Suppressor macrophage treated with lipopolysaccharide for 1 hour (primary cell): ENCODE measurements at regions not wholly inside any gene's neighbourhood (a gene's known extent, or its start where the extent isn't known, plus 50 kb on each side); places are given as distances from the start of the nearest gene placed in this dataset.
"Not testable (repeated sequence)": the region's sequence is repeated elsewhere in the genome, so short reads cannot be mapped to it uniquely, and the experiment has no call there.

Source experiments
- DNase-seq, 3 donors: peaks; one replicate each; pipeline ENCODE4 v3.0.0-alpha.2; 2020 to 2022

- not testable (repeated sequence) for DNase-seq
Observed at GRCh38 chr6:28626386-28626785, 100.7 kb downstream of the GPX5 start.

GRCh38 chr6:28632326-28632851 lies 106.7 kb downstream of the GPX5 start:
- DNase-seq, result no peak

DNA sequence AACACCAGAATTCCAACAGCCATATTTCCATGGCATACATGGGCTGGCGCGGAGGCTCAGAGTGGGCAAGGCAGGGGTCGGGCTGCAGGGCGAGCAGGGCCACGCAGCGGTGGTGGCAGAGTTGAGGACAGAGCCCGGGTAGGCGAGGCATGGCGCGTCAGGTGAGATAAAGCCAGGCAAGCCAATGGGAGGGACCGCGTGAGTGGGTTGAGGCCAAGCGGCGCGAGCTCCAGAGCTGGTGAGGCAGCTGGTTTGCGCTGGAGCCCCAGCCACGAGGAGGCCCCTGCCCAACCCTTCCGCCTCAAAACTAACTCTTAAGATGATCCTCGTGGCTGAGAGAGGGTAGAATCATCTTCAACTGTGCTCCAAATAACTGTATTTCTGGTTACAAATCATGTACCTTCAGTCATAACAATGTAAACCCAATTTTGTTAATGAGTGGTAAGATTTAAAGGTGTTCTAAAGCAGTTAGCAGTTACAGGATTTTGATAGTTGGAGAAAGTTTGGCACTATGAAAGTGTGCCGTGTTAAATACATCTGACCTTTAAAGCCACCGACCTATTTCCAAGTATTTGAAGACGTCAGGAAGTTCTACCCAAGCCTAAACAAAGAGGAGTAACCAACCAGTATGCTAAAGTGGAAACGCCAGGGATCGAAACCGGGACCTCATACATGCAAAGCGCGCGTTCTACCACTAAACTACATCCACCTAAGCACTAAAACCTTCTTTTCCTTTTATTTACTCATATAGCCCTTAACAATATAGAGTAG lies 107.9 kb downstream of the GPX5 start:
- no peak for DNase-seq

DNA sequence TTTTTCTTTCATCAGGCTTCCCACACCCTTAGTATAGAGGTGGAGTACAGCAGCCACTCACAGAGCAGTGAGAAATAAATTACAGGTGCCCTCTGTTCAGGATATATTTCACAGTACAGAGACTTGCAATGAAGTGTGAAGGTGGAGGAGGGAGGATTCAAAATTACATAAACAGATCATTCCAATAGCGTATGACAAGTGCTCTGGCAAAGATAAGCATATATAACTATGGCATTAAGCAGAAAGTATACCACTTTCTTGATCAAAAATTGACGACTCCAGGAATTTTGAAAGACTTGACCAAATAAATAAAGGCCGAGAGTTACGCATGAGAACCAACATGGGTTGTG lies 108.7 kb downstream of the GPX5 start:
- DNase-seq, result no peak

DNA sequence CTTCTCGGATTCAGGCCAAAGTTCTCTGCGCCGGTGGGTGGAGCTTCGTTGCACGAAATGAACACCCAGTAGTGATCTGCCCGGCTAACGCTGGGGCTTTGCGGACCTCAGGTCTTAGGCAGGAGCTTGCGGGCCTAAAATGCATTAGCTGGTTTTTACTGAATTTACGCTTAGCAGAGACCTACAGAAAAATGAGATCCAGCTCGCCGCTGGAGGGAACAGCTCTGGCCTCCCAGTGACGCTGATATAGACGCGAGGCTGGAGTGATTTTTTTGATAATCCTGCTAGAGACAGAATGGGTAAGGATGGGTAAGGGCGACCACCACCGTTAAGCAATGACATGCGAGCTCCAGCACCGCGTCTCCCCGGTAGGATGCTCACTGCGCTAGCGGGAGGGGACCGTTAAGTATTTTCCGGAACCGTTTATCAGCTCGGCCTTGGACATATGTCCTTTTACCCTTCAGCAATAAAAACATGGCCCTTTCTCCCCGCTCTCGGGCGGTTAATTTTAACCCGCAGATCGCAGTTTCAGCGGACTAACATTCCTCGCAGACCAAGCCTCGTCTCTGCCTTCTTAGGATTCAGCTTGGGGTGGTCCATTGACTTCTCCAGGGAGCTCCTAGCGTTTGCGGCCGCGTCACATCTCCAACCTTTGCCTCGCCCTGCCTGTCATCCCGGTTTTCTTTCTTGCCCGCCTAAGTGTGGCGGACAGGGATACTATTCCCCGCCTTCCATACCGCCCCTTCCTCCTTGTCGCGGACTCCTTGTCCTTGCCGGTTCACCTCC lies 109.3 kb downstream of the GPX5 start:
- no peak for DNase-seq

- no peak for DNase-seq
Observed at GRCh38 chr6:28635547-28636158, 110.0 kb downstream of the GPX5 start.

- DNase-seq, result no peak
Observed at GRCh38 chr6:28638787-28639430, 113.2 kb downstream of the GPX5 start.

- DNase-seq, result not testable (repeated sequence)
Observed at GRCh38 chr6:28639445-28640290, 114.0 kb downstream of the GPX5 start.

DNA sequence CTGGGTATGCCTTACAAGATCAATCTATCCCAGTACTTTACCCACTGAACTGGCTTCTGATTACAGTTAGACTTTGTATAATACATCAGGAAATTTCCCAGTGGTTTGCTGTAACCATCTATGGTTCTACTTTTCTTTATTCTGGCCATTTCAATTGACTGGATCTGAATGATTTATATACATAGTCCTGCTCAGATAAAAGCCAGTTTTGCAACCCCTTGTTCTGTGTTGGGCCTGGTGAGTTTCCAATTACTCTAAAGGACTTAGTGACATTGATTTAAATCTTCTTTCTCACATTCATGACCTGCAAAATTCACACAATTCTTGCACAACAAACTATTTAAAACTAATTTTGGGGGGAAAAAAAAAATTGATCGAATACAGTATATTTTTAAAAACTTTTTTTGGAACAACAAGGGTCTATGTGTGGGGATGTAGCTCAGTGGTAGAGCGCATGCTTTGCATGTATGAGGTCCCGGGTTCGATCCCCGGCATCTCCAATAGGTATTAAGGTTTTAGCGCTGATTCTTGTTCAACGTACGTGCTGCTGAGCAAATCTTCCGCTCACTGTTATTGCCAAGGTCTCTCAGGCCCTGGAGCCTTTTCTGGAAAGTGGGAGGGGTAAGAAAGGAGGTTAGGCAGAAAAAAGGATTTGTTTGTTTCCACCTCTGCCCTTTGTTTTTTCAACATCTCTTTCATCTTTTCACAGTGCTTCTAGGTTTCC lies 117.5 kb downstream of the GPX5 start:
- DNase-seq, result peak in 2 of 3 donors; percentile 20

DNA sequence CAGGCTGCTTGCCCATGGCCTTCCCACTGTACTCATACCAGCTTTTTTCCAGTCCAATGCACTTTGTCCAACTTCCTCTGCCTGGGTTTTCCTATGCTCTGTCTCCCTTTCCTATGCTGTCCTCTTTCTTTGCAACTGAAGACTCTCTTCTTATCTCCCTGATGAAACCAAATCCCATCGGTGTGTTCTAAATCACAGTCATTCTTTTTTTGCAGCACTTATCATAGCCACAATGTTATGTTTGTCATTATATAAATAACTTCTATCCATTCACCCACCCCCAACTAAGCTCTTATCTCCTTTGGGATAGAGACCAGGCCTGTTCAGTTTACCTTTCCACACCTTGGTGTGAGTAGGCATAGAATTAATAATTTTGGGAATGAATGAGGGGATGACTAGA lies 121.0 kb downstream of the GPX5 start:
- no peak for DNase-seq

DNA sequence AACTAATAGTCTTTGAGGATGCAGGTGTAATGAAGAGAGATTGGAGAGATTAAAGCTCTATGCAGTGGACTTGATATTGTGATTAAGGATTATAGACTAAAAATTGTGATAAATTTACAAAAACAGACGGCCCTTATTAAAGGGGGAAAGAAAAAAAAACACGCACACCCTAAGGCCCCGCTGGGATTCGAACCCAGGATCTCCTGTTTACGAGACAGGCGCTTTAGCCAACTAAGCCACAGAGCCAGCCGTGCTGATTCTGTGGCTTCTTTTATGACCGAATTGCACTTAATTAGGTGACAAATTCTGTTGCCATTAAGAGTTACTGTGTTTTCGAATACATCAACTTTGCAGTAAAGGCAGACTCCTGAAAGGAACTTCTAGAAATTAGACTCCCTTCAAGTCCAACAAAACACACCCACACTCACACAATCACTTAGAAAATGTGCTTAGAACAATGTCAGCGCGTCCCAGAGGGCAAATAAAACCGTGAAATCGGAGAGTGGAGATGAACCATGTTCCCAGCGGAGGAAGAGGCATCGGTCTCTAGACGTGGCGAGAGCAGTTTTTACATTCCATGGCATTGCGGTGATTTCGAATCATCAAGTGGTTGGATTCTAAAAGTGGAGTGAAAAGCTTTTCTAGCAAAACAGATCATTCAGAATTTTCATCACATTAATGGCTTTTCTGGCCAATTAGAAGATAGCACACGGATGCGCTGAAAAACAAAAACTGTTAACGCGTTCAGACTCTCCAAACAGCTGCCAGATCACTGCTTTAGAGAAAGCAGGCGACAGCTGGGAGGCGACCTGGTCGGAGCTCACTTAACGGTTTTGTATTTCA lies 122.6 kb downstream of the GPX5 start:
- DNase-seq, result peak; percentile 53 to 66 (median 61)

DNA sequence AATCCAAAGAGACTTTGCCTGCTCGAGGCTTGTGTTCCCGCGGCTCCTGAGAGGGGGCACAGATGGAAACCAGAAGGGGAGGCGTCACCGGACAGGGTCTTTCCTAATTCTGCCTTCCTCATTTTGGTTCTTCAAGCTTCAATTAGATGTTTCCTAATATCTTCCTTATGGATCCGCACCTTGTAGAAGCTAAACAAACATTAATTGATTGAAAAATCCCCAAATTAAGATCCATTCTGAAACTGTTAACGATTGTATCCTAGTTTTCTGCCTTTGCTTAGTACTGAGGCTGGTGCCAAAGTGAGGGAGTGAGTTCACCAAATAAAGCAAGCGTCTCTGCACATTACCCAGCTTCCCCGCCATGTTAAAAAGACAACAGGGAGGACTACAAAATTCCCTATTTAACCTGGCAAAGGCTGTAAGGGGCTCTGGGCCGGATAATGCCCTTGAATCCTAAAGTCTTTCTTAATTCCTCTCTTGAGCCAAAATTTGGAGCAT lies 123.2 kb downstream of the GPX5 start:
- peak in 2 of 3 donors; percentile 26 to 30 for DNase-seq

DNA sequence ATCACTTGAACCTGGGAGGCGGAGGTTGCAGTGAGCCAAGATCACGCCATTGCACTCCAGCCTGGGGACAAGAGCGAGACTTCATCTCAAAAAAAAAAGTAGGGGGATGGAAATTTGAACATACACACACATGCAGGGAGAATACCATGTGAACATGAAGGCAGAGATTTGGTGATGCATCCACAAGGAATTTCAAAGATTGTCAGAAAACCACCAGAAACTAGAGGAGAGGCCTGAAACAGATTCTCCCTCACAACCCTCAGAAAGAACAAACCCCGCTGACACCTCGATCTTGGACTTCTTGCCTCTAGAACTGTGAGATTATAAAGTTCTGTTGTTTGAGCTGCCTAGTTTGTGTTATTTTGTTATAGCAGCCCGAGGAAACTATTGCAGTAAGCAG lies 125.5 kb downstream of the GPX5 start:
- DNase-seq, result no peak

- no peak for DNase-seq
Observed at GRCh38 chr6:28653876-28654275, 128.2 kb downstream of the GPX5 start.

GRCh38 chr6:28655164-28655563 lies 129.5 kb downstream of the GPX5 start:
- DNase-seq, result no peak

DNA sequence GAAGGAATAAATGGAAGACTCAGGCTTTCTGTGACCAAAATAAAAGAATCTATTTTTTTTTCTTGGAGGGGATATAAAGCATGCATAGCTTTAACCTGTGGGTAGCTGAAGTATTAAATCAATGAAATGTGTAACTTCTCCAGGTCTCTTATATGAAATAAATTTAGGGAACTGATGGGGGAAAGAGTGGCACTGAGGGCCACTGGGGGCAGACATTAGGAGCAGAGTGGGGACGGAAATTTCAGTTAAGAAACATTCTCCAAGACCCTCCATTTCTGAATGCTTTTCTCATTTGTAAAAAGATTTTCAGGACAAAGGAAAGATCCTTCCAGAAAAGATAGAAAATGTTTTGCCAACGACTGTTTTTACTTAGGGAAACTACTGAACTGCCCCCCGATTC lies 131.0 kb downstream of the GPX5 start:
- no peak for DNase-seq

DNA sequence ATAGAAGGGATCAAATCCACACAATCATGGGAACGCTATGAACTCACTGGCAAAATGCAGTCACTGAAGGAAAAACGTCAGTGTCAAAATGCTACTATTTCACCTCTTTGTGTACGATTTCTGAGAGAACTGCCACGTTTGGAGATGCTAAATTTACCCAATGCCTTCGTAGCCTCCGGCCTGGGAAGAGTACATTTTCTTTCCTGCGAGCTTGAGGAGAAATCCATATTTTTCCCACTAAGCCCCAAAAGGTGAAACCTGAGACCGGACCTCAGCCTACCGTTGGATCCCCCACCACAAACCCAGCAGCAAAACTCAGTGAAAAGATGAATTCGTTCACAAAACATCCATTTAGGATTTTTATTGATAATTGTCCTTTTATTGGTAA lies 131.7 kb downstream of the GPX5 start:
- no peak for DNase-seq

DNA sequence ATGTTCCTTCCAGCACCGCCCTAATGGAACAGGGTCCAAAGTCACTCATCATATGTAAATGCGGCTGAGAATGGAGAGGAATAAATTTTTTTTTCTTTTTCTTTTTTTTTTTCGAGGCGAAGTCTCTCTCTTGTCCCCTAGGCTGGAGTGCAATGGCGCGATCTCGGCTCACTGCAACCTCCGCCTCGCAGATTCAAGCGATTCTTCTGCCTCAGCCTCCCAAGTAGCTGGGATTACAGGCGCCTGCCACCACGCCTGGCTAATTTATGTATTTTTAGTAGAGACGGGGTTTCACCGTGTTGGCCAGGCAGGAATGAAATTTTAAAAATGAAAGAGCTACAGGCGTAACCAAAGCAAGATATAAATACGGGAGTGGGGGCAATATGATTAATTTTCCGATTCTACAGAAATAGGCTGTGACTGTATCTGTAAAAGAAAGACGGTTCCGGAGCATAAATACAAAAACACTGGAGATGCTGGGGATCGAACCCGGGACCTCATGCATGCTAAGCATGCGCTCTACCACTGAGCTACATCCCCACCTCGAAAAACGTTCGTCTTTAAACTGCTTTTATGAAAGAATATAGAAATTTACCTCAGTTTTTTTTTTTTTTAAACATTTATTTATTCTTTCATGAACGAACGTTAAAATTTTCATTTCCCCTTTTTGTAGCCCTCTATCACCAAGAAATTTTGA lies 132.2 kb downstream of the GPX5 start:
- DNase-seq, result peak; percentile 57 to 67 (median 57)

DNA sequence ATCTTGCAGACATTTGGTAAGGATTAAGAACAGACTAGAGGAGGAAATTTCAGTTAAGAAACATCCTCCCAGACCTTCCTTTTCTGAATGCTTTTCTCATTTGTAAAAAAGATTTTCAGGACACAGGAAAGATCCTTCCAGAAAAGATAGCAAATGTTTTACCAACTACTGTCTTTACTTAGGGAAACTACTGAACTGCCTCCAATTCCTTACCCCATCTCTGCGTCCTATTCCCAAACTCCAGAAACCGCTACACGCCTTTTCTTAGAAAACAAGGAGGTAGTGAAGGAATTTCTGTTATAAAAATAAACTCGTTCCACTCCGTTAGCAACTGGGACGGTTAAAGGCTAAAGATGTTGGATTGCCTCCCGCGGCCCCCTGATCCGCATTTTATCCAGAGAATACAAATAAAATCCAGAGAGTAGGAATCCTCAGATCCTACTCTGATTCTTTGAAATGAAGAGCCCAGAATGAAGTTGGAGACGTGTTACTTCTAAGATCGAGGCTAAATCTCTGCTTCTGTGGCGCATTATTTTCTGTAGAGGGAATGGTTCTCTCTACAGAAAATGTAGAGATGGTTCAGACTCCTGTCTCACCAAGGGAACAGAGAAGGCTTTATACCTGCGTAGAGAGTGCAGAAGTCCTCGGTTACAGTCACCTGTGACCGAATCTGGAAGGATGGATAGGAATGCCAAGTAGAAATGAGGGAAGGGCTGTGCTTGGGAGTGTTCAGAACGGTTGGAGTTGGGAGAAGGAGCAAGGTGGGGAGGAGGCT lies 133.0 kb downstream of the GPX5 start:
- no peak for DNase-seq
